Ovary (tissue), 3 donors: ENCODE measurements at regions not wholly inside any gene's neighbourhood (a gene's known extent, or its start where the extent isn't known, plus 50 kb on each side); places are given as distances from the start of the nearest gene placed in this dataset.

Source experiments
- CTCF ChIP-seq, 3 donors: fragments of 450-650 bp in 2 of 3; fragments of 200-600 bp in 1 of 3; IDR thresholded peaks; one replicate each; pipeline versions ENCODE4 v1.5.1 to v1.8.0; 2016 to 2022; ENCODE audit warnings: antibody characterized with exemption in 3 of 3, mild to moderate bottlenecking in 1 of 3
- EP300 ChIP-seq: sonication (generic); formaldehyde crosslinking; IDR thresholded peaks from one replicate; pipeline ENCODE4 v1.6.1; 2017; ENCODE audit warnings: antibody characterized with exemption
- POLR2A ChIP-seq: fragments of 450-650 bp; IDR thresholded peaks from one replicate; pipeline ENCODE4 v1.6.1; 2017; ENCODE audit warnings: antibody characterized with exemption, mild to moderate bottlenecking, moderate library complexity
- donor health status: DM: no; HTN: no; CAD: no.

- no peak for TF ChIP-seq CTCF (IDR thresholded peaks at IDR 0.05)
- TF ChIP-seq POLR2A = no peak
- no peak for TF ChIP-seq EP300
Observed at GRCh38 chr16:26951950-26952349, 114.8 kb upstream of the C16orf82 start.
